GM18519 (cell line): ENCODE measurements at regions not wholly inside any gene's neighbourhood (a gene's known extent, or its start where the extent isn't known, plus 50 kb on each side); places are given as distances from the start of the nearest gene placed in this dataset.

ENCODE experiments used
- ATAC-seq: cut with Tn5 transposase; IDR thresholded peaks from one replicate; pipeline ENCODE4 v1.9.1; 2021; ENCODE audit warnings: mild to moderate bottlenecking, moderate library complexity; ENCODE audit not compliant: unreplicated experiment, low FRiP score

DNA sequence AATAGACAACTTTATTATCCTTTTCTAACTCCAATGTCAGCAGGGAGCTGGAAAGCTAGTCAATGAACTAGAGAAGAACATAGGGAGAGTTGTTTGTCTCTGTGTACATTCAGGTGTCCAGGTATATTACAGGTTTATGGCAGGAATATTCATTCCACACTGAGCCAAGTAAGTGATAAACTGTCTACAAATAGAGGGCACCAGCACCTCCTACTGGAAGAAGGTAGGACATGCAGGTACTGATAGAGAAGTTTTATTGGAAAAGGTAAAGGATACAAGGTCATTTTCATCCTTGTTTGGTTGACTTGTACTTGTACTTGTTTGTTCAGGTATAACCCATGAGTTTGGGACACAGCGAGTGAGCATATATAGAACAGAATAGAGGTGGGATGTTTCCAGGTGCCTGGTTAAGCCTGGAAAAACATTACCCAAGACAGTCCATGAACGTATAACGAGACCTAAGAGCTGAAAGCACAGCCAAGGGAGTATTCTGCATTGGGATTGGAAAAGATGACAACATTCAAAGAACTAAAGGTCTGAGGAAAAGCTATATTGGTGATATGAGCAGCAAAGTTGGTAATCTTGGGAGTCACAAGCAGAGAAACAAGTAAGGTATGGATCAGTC, 61.4 kb upstream of the PPP1R3C start:
- no peak for ATAC-seq

- no peak for ATAC-seq
These were observed 59.1 kb upstream of the PPP1R3C start for GRCh38 chr10:91691981-91692380.

DNA sequence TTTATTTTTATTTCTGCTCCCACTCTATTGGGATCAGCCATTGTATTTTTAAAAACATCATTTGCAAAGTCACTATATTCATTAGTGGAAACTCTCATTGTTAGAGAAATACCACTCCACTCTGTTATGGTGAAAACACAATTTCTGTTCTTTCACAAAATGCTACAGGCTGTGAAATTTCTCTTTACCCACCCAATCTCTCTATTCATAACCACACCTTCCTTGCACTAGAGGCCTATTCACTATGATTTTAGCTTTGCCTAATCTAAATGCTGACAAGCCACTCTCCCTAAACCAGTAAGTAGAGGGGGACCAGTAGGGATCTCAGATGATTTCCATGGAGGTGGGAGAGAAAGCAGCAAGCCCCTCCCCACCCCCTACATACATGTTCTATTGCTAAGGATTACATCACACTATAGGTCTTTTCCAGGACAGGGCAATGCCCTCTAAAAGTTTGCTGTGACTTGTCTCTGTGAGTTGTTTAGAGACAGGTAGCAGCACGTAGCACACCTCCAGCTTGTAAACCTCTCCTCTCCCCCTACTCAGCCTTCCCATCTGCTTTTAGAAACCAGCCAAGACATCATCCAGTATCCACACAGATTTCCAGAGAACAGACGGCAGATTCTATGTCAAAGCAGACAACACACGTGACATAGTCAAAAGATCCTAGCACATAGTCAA, 58.3 kb upstream of the PPP1R3C start:
- no peak for ATAC-seq

DNA sequence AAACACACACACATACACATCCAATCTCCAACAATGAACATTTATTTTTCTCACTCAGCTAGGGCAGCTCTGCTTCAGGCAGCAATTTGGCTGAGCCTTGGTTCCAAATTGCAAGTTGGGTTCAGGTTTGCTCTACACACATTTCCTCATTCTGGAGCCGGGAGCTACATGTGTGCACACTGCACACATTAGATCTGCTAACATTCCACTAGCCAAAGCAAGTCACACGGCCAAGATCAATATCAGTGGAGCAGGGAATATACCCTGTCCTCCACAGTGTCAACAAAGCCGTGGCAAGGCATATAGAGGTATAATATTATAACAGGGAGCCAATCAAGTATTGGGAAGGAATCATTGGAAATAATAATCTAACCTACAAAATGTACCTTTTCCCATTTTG, 57.5 kb upstream of the PPP1R3C start:
- ATAC-seq = no peak

GRCh38 chr10:91689731-91690168, 56.9 kb upstream of the PPP1R3C start:
- no peak for ATAC-seq

DNA sequence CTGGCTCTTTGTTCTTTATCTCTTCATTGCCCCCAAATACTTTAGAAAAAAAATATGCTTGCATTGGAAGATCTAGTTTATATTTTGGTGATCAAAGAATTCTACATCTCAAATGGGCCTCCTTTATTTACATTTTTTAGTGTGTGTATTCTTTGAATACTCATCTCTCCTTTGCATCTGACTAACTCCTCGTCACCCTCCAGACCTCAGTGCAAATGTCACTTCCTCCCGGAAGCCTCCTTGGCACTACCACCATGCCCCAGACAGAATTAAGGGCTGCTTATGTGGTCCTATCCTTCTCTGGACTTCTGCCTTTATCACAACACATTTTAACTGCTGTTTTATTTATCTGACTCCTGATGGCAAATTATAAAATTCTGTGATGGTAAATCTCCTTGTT, 52.0 kb upstream of the PPP1R3C start:
- ATAC-seq = no peak

DNA sequence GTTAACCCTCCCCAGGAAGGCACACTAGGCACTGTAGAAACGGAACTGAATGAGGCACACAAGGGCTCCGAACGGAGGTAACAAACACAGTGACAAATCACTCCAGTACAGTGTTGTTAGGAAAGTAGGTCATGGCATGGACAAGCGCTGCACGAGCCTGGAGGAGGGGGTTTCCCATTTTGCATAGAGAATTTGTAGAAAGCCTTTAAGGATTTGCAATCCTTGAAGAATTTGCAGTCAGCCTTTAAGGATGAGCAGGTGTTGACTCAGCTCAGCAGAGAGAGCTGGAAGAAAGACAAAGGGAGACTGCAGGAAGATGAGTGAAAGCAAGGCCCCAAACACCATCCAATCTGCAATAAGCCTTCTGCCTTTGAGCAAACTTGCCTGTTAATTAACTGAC, 51.1 kb upstream of the PPP1R3C start:
- ATAC-seq = no peak

GRCh38 chr10:91682912-91683311, 50.0 kb upstream of the PPP1R3C start:
- ATAC-seq = no peak
